ENCODE measurements at regions not wholly inside any gene's neighbourhood (a gene's known extent, or its start where the extent isn't known, plus 50 kb on each side); places are given as distances from the start of the nearest gene placed in this dataset.
"Not testable (repeated sequence)": the region's sequence is repeated elsewhere in the genome, so short reads cannot be mapped to it uniquely, and the experiment has no call there.

DNA sequence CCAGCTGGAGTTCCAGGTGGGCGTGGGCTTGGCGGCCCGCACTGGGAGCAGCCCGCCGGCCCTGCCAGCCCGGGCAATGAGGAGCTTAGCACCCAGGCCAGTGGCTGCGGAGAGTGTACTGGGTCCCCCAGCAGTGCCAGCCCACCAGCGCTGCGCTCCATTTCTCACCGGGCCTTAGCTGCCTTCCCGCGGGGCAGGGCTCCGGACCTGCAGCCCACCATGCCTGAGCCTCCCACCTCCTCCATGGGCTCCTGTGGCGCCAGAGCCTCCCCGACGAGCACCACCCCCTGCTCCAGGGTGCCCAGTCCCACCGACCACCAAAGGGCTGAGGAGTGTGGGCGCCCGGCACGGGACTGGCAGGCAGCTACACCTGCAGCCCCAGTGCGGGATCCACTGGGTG, 1075.3 kb downstream of the SI start:
- not testable (repeated sequence) for TF ChIP-seq POLR2A (IDR thresholded peaks at IDR 0.05; ENCODE audit: borderline replicate concordance, extremely low read depth, insufficient read depth, insufficient read length); SIN3A (IDR thresholded peaks at IDR 0.05; ENCODE audit: low read depth); ZNF274 (IDR thresholded peaks at IDR 0.05; ENCODE audit: low read depth, low read length); CEBPB (IDR thresholded peaks at IDR 0.05; ENCODE audit: low read depth); EZH2 (IDR thresholded peaks at IDR 0.05); POLR2AphosphoS5 (IDR thresholded peaks at IDR 0.05; ENCODE audit: low read depth, low read length); RAD21 (IDR thresholded peaks at IDR 0.05; ENCODE audit: low read depth)
- TF ChIP-seq, protein P1, sequence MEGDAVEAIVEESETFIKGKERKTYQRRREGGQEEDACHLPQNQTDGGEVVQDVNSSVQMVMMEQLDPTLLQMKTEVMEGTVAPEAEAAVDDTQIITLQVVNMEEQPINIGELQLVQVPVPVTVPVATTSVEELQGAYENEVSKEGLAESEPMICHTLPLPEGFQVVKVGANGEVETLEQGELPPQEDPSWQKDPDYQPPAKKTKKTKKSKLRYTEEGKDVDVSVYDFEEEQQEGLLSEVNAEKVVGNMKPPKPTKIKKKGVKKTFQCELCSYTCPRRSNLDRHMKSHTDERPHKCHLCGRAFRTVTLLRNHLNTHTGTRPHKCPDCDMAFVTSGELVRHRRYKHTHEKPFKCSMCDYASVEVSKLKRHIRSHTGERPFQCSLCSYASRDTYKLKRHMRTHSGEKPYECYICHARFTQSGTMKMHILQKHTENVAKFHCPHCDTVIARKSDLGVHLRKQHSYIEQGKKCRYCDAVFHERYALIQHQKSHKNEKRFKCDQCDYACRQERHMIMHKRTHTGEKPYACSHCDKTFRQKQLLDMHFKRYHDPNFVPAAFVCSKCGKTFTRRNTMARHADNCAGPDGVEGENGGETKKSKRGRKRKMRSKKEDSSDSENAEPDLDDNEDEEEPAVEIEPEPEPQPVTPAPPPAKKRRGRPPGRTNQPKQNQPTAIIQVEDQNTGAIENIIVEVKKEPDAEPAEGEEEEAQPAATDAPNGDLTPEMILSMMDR (IDR thresholded peaks at IDR 0.05 in 2 of 3, conservative IDR thresholded peaks at IDR 0.05 in 1 of 3; ENCODE audit: borderline replicate concordance in 1 of 3, insufficient read depth in 1 of 3, low read depth in 2 of 3, low read length in 2 of 3): not testable (repeated sequence)
- TF ChIP-seq, protein P2, sequence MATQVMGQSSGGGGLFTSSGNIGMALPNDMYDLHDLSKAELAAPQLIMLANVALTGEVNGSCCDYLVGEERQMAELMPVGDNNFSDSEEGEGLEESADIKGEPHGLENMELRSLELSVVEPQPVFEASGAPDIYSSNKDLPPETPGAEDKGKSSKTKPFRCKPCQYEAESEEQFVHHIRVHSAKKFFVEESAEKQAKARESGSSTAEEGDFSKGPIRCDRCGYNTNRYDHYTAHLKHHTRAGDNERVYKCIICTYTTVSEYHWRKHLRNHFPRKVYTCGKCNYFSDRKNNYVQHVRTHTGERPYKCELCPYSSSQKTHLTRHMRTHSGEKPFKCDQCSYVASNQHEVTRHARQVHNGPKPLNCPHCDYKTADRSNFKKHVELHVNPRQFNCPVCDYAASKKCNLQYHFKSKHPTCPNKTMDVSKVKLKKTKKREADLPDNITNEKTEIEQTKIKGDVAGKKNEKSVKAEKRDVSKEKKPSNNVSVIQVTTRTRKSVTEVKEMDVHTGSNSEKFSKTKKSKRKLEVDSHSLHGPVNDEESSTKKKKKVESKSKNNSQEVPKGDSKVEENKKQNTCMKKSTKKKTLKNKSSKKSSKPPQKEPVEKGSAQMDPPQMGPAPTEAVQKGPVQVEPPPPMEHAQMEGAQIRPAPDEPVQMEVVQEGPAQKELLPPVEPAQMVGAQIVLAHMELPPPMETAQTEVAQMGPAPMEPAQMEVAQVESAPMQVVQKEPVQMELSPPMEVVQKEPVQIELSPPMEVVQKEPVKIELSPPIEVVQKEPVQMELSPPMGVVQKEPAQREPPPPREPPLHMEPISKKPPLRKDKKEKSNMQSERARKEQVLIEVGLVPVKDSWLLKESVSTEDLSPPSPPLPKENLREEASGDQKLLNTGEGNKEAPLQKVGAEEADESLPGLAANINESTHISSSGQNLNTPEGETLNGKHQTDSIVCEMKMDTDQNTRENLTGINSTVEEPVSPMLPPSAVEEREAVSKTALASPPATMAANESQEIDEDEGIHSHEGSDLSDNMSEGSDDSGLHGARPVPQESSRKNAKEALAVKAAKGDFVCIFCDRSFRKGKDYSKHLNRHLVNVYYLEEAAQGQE (IDR thresholded peaks at IDR 0.05; ENCODE audit: low read depth): not testable (repeated sequence)
- TF ChIP-seq, protein P3, sequence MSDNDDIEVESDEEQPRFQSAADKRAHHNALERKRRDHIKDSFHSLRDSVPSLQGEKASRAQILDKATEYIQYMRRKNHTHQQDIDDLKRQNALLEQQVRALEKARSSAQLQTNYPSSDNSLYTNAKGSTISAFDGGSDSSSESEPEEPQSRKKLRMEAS (IDR thresholded peaks at IDR 0.05): not testable (repeated sequence)

Data from HCT116 (cell line).